HFFc6 (cell line): ENCODE measurements at regions not wholly inside any gene's neighbourhood (a gene's known extent, or its start where the extent isn't known, plus 50 kb on each side); places are given as distances from the start of the nearest gene placed in this dataset.

Experiments
- DNase-seq: peaks from one replicate; pipeline ENCODE4 v3.0.0-alpha.2; 2018
- H3K27ac Mint-ChIP-seq: 2 replicates; pipeline ENCODE4 v1.8.0; 2020; ENCODE audit warnings: mild to moderate bottlenecking, mixed read lengths
- H3K27me3 Mint-ChIP-seq: 2 replicates; pipeline ENCODE4 v1.8.0; 2021; ENCODE audit warnings: mild to moderate bottlenecking, moderate library complexity, mixed read lengths; ENCODE audit not compliant: insufficient read depth
- H3K36me3 Mint-ChIP-seq: 2 replicates; pipeline ENCODE4 v1.8.0; 2021; ENCODE audit warnings: low read depth, mixed read lengths
- H3K4me1 Mint-ChIP-seq: 2 replicates; pipeline ENCODE4 v1.8.0; 2020; ENCODE audit warnings: low read depth, mixed read lengths
- H3K4me3 Mint-ChIP-seq: 2 replicates; pipeline ENCODE4 v1.8.0; 2020; ENCODE audit warnings: mild to moderate bottlenecking, moderate library complexity, mixed read lengths
- H3K9me3 Mint-ChIP-seq: 2 replicates; pipeline ENCODE4 v1.8.0; 2020; ENCODE audit warnings: mild to moderate bottlenecking, mixed read lengths
- TF ChIP-seq, protein P1 (sequence below): fragments of 200-600 bp; sonication (generic); IDR thresholded peaks from 2 replicates; pipeline ENCODE4 v1.5.0; 2021; ENCODE audit warnings: antibody characterized with exemption, mild to moderate bottlenecking

DNA sequence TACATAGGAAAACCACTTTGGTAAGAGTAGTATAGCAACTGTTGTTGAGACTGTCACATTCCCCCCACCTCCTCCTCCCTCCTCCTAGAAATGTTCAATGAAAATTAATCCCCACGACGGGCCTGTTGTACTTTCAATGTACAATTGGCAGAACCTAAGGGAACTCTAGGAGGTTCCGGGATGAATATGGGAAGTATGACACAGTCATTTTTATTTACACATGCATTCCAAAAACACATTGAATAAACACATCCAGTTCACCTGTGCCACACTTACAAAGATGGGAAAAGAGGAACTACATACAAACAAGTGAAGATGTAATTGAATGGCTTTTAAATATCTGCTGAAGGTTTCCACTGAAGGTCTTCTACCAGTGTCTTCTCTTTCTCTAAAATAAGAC is 144.4 kb upstream of the NBPF11 start:
- Mint-ChIP-seq H3K9me3 (no peaks in the 10 kb centered on the region; the same call in 1 of the 2 replicates), H3K4me1 (no peaks in the 10 kb centered on the region), H3K27me3 (peaks cover 18% of the 10 kb centered on the region), H3K36me3 (no peaks in the 10 kb centered on the region), H3K27ac (no peak overlapping the region), H3K4me3 (no peak overlapping the region)
- DNase-seq, result no peak
- TF ChIP-seq, protein P1, sequence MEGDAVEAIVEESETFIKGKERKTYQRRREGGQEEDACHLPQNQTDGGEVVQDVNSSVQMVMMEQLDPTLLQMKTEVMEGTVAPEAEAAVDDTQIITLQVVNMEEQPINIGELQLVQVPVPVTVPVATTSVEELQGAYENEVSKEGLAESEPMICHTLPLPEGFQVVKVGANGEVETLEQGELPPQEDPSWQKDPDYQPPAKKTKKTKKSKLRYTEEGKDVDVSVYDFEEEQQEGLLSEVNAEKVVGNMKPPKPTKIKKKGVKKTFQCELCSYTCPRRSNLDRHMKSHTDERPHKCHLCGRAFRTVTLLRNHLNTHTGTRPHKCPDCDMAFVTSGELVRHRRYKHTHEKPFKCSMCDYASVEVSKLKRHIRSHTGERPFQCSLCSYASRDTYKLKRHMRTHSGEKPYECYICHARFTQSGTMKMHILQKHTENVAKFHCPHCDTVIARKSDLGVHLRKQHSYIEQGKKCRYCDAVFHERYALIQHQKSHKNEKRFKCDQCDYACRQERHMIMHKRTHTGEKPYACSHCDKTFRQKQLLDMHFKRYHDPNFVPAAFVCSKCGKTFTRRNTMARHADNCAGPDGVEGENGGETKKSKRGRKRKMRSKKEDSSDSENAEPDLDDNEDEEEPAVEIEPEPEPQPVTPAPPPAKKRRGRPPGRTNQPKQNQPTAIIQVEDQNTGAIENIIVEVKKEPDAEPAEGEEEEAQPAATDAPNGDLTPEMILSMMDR, result no peak

DNA sequence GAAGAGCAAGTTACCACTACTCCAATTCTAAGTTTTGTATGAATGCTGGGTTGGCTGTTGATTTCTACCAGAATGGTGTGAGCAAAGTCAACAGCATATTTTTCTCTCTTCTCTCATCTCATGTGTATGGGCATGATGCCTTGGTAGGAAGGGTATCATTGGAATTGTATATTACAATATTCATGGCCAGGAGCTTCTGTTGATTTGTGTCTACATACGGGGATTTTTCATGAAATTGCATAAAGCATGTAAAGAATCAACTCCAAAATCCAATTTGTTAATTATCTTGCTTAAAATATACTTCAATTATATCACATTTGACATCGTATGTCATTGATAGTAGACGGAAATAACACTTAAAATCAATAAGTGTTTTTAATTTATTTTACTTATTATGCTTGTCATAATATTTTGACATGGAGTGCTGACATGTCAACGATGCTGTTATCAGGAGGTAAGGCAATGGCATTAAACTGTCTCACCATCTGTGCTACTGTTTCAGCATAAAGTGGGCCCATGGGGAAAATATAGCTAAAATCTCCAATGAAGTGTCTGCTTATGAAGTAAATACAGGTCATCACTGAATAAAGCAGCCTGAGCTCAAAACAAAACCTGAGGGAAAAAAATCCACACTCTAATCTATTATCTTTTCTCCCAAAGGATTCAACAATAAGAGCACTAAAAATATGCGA is 142.2 kb upstream of the NBPF11 start:
- Mint-ChIP-seq H3K4me3 (no peak overlapping the region), H3K4me1 (no peaks in the 10 kb centered on the region)
- TF ChIP-seq, protein P1, result no peak

DNA sequence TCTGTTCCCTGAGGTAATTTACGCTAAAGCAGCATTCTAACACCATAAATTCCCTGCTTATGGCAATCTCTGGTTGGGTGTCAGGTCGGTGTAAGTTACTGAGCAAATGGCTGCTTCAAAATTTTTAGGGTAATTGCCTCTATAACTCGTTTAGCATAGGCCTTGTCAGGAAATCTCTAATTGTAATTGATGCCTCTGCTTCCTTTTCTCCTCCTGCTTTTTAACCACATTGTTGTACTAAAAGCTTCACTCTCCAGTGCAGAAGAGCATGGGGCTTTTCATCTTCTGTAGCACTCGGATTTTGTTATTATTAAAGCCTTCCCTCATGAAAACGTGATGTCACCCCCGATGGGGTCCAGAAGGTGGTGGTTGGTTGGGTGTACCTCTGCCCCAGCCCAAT is 141.6 kb upstream of the NBPF11 start:
- no peaks in the 10 kb centered on the region for H3K36me3 Mint-ChIP-seq
- TF ChIP-seq, protein P1, result no peak
- H3K27ac Mint-ChIP-seq, result no peak overlapping the region
- peaks cover 16% of the 10 kb centered on the region for H3K27me3 Mint-ChIP-seq
- H3K4me3 Mint-ChIP-seq, result no peak overlapping the region
- DNase-seq, result no peak
- H3K4me1 Mint-ChIP-seq, result no peaks in the 10 kb centered on the region
- no peaks in the 10 kb centered on the region; the same call in 1 of the 2 replicates for H3K9me3 Mint-ChIP-seq

More for the DNA sequence above, 142.2 kb upstream of the NBPF11 start:
- Mint-ChIP-seq H3K27ac (no peak overlapping the region), H3K9me3 (no peaks in the 10 kb centered on the region; the same call in 1 of the 2 replicates), H3K27me3 (peaks cover 16% of the 10 kb centered on the region), H3K36me3 (no peaks in the 10 kb centered on the region)
- no peak for DNase-seq

DNA sequence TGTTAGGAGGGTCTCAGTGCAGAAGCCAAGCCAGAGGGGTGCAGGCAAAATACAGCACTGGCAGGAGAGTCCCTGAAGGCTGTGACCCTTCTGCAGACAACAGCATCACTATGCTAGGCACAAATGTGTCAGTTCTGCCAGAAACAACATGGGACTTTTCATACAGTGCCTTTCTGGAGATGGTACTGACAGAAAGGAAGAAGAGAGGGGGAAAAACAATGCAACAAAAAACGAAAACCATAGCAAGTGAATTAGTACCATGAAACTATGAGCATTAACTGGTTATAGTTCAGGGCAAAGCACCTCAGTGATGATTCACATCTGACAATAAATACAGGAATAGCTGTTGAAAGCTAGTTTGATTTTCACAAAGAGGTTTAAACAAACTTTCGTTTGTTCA is 140.8 kb upstream of the NBPF11 start:
- TF ChIP-seq, protein P1, result no peak
- Mint-ChIP-seq H3K27ac (no peak overlapping the region), H3K4me1 (no peaks in the 10 kb centered on the region), H3K4me3 (no peak overlapping the region), H3K27me3 (peaks cover 16% of the 10 kb centered on the region), H3K9me3 (no peaks in the 10 kb centered on the region; the same call in 1 of the 2 replicates), H3K36me3 (no peaks in the 10 kb centered on the region)
- DNase-seq, result no peak

DNA sequence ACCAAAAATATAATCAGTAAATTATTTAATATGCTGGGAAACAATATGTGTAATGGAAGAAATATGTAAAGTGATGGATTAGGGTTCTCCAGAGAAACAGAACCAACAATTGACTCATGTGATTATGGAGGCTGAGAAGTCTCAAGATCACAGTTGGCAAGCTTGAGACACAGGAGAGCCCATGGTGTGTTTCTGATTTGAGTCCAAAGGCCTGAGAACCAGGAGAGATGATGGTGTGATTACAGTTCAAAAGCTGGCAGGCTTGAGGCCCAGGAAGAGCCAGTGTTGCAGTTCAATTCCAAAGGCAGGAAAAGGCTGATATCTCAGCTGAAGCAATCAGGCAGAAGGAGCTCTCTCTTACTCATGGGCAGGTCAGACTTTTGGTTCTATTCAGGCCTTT is 138.8 kb upstream of the NBPF11 start:
- DNase-seq, result no peak
- H3K4me1 Mint-ChIP-seq, result no peaks in the 10 kb centered on the region
- H3K36me3 Mint-ChIP-seq, result no peaks in the 10 kb centered on the region
- H3K27me3 Mint-ChIP-seq, result peaks cover 11% of the 10 kb centered on the region
- TF ChIP-seq, protein P1, result no peak
- H3K27ac Mint-ChIP-seq, result no peak overlapping the region
- H3K4me3 Mint-ChIP-seq, result no peak overlapping the region
- H3K9me3 Mint-ChIP-seq, result no peaks in the 10 kb centered on the region
